Mesendoderm (in vitro differentiated cells): ENCODE measurements at regions not wholly inside any gene's neighbourhood (a gene's known extent, or its start where the extent isn't known, plus 50 kb on each side); places are given as distances from the start of the nearest gene placed in this dataset.
A peak's percentile ranks its signal among the peaks of the same experiment; 100 is the strongest.
"Not testable (repeated sequence)": the region's sequence is repeated elsewhere in the genome, so short reads cannot be mapped to it uniquely, and the experiment has no call there.

Experiments used
- DNase-seq: peaks from one replicate; pipeline ENCODE4 v3.0.0; 2013
- H2AK5ac ChIP-seq: 2 replicates; pipeline ENCODE4 v1.6.1; 2013; ENCODE audit warnings: low read length, inconsistent platforms
- H2BK120ac ChIP-seq: 2 replicates; pipeline ENCODE4 v1.6.1; 2013; ENCODE audit warnings: low read depth, mild to moderate bottlenecking, low read length, moderate library complexity, mixed read lengths
- H2BK15ac ChIP-seq: replicated peaks from 2 replicates; pipeline ENCODE4 v1.6.1; 2013; ENCODE audit warnings: low read depth, mild to moderate bottlenecking, moderate library complexity
- H2BK5ac ChIP-seq: 2 replicates; pipeline ENCODE4 v1.6.1; 2013; ENCODE audit warnings: low read length, inconsistent platforms
- H3K18ac ChIP-seq: 2 replicates; pipeline ENCODE4 v1.6.1; 2013; ENCODE audit warnings: mild to moderate bottlenecking, low read length, mixed read lengths
- H3K23ac ChIP-seq: one replicate; pipeline ENCODE4 v1.6.1; 2013; ENCODE audit warnings: low read length
- H3K27ac ChIP-seq: 2 replicates; pipeline ENCODE4 v1.5.1; 2013; ENCODE audit warnings: low read depth, mild to moderate bottlenecking, inconsistent platforms, low read length, moderate library complexity
- H3K27me3 ChIP-seq: 2 replicates; pipeline ENCODE4 v1.6.1; 2013; ENCODE audit warnings: low read length, control low read depth, mild to moderate bottlenecking, inconsistent platforms; ENCODE audit not compliant: insufficient read depth, poor library complexity
- H3K36me3 ChIP-seq: 2 replicates; pipeline ENCODE4 v1.6.1; 2013; ENCODE audit warnings: low read length, inconsistent platforms; ENCODE audit not compliant: control insufficient read depth, insufficient read depth
- H3K4ac ChIP-seq: one replicate; pipeline ENCODE4 v1.6.1; 2013; ENCODE audit warnings: low read depth, mild to moderate bottlenecking, low read length, moderate library complexity
- H3K4me1 ChIP-seq: 2 replicates; pipeline ENCODE4 v1.6.1; 2013; ENCODE audit warnings: low read depth, low read length, inconsistent platforms; ENCODE audit not compliant: control insufficient read depth
- H3K4me2 ChIP-seq: 2 replicates; pipeline ENCODE4 v1.6.1; 2013; ENCODE audit warnings: low read length
- H3K4me3 ChIP-seq: 2 replicates; pipeline ENCODE4 v1.5.1; 2013; ENCODE audit warnings: mild to moderate bottlenecking, low read length
- H3K56ac ChIP-seq: one replicate; pipeline ENCODE4 v1.6.1; 2013; ENCODE audit warnings: low read length
- H3K79me1 ChIP-seq: 2 replicates; pipeline ENCODE4 v1.6.1; 2013; ENCODE audit warnings: low read length, inconsistent platforms
- H3K79me2 ChIP-seq: 2 replicates; pipeline ENCODE4 v1.6.1; 2013; ENCODE audit warnings: mild to moderate bottlenecking, low read length; ENCODE audit not compliant: control insufficient read depth, insufficient read depth
- H3K9ac ChIP-seq: 2 replicates; pipeline ENCODE4 v1.6.1; 2013; ENCODE audit warnings: low read length, inconsistent platforms
- H4K5ac ChIP-seq: one replicate; pipeline ENCODE4 v1.6.1; 2013; ENCODE audit warnings: low read length
- H4K8ac ChIP-seq: one replicate; pipeline ENCODE4 v1.6.1; 2013; ENCODE audit warnings: low read depth, mild to moderate bottlenecking, control low read depth, low read length, moderate library complexity
- WGBS: extraction: QIAGEN DNeasy Blood & Tissue Kit; methylation state at CpG from one replicate; pipeline ENCODE4 v1.1.7; 2013; ENCODE audit warnings: low lambda C conversion rate, missing lambda C conversion rate; ENCODE audit not compliant: insufficient coverage; ENCODE audit errors: extremely low coverage; 5-methylcytosine and 5-hydroxymethylcytosine counted together

DNA sequence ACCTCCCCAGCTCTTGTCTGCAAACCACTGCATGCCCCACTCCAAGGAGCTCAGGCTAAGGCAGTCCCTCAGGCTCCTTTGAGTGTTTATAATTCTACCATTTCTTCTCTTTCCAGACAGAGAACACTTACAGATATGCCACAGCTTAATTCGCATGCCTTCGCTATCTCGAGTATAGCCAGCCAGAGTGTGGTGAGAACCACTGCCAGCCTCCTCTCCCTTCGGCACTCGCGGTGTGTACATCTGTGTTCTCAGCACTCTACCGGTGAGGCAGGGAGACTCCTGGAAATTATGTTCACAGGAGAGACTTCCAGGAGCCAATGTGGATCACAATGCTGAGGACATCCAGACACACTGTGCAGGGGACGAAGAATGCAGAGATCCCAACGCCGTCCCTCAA is 143.7 kb upstream of the IRX1 start:
- Histone ChIP-seq H3K79me1 (no peaks in the 10 kb centered on the region), H2BK120ac (no peak overlapping the region), H3K4me2 (no peak overlapping the region), H3K4me1 (no peaks in the 10 kb centered on the region), H2AK5ac (no peak overlapping the region), H3K27me3 (no peaks in the 10 kb centered on the region), H2BK5ac (no peak overlapping the region), H3K4ac (no peak overlapping the region), H4K5ac (no peak overlapping the region), H3K56ac (no peak overlapping the region), H3K27ac (no peak overlapping the region), H3K23ac (no peak overlapping the region), H3K18ac (no peak overlapping the region), H4K8ac (no peak overlapping the region), H3K9ac (no peak overlapping the region), H3K4me3 (no peak overlapping the region), H3K36me3 (no peaks in the 10 kb centered on the region), H3K79me2 (no peaks in the 10 kb centered on the region), H2BK15ac (no peak overlapping the region)
- DNase-seq, result no peak
- WGBS, result no CpG with 5 or more reads among the region's 10 CpGs

DNA sequence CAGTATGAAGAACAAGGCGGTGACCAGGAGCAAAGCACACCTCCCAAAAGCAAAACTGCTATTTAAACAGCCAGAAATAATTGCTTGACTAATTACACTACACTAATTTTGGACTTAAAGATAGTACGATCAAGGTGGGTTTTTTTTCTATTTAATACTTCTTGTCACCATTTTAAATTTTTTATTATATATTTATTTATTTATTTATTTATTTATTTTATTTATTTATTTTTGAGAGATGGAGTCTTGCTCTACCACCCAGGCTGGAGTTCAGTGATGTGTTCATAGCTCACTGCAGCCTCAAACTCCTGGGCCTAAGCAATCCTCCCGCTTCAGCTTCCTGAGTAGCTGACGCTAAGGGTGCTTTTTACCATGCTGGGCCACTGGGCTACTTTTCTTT is 146.2 kb upstream of the IRX1 start:
- Histone ChIP-seq H2BK120ac (no peak overlapping the region), H3K4me2 (no peak overlapping the region), H4K8ac (no peak overlapping the region), H2BK5ac (no peak overlapping the region), H2BK15ac (no peak overlapping the region), H3K4me1 (no peaks in the 10 kb centered on the region), H3K4ac (no peak overlapping the region), H3K4me3 (no peak overlapping the region), H3K56ac (no peak overlapping the region), H3K27ac (no peak overlapping the region), H4K5ac (no peak overlapping the region), H3K27me3 (no peaks in the 10 kb centered on the region), H3K18ac (no peak overlapping the region), H3K36me3 (no peaks in the 10 kb centered on the region), H3K23ac (no peak overlapping the region), H3K79me2 (no peaks in the 10 kb centered on the region), H2AK5ac (no peak overlapping the region), H3K9ac (no peak overlapping the region), H3K79me1 (no peaks in the 10 kb centered on the region)
- no CpG with 5 or more reads among the region's 4 CpGs for WGBS
- DNase-seq, result no peak

DNA sequence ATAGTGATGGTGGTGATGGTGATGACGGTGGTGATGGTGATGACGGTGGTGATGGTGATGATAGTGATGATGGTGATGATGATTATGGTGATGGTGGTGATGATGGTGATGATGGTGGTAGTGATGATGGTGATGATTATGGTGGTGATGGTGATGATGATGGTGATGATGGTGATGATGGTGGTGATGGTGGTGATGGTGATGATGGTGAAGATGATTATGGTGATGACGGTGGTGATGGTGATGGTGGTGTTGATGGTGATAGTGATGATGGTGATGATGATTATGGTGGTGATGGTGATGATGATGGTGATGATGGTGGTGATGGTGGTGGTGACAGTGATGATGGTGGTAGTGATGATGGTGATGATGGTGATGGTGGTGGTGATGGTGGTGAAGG is 149.2 kb upstream of the IRX1 start:
- H3K4ac ChIP-seq, result no peak overlapping the region
- no peaks in the 10 kb centered on the region for H3K4me1 ChIP-seq
- WGBS, result no CpG with 5 or more reads among the region's 3 CpGs
- H2BK15ac ChIP-seq, result no peak overlapping the region
- DNase-seq, result no peak
- H3K23ac ChIP-seq, result no peak overlapping the region
- no peak overlapping the region for H3K18ac ChIP-seq
- no peak overlapping the region for H3K9ac ChIP-seq
- H4K8ac ChIP-seq, result no peak overlapping the region
- H3K79me2 ChIP-seq, result no peaks in the 10 kb centered on the region
- no peak overlapping the region for H3K4me3 ChIP-seq
- no peak overlapping the region for H4K5ac ChIP-seq
- no peak overlapping the region for H2BK120ac ChIP-seq
- no peaks in the 10 kb centered on the region for H3K27me3 ChIP-seq
- H3K36me3 ChIP-seq, result no peaks in the 10 kb centered on the region
- H2BK5ac ChIP-seq, result no peak overlapping the region
- no peak overlapping the region for H3K56ac ChIP-seq
- no peak overlapping the region for H2AK5ac ChIP-seq
- no peak overlapping the region for H3K4me2 ChIP-seq
- no peak overlapping the region for H3K27ac ChIP-seq
- no peaks in the 10 kb centered on the region for H3K79me1 ChIP-seq

GRCh38 chr5:3445517-3445916 is 150.1 kb upstream of the IRX1 start:
- H3K36me3 ChIP-seq, H3K4me1 ChIP-seq, H3K9ac ChIP-seq, H4K5ac ChIP-seq, H3K18ac ChIP-seq, H3K27ac ChIP-seq, H4K8ac ChIP-seq, H3K4me2 ChIP-seq, H2BK15ac ChIP-seq, H3K27me3 ChIP-seq, H2BK5ac ChIP-seq, H3K23ac ChIP-seq, H2AK5ac ChIP-seq, H3K4ac ChIP-seq, H2BK120ac ChIP-seq, H3K79me1 ChIP-seq, H3K4me3 ChIP-seq, DNase-seq, H3K79me2 ChIP-seq, H3K56ac ChIP-seq: not testable (repeated sequence)

- no peak for DNase-seq
Measured at GRCh38 chr5:3432135-3432534, 163.5 kb upstream of the IRX1 start.

GRCh38 chr5:3430691-3431090 is 164.9 kb upstream of the IRX1 start:
- no peak overlapping the region for H3K56ac ChIP-seq
- H3K4me2 ChIP-seq, result no peak overlapping the region
- no peaks in the 10 kb centered on the region for H3K4me1 ChIP-seq
- WGBS, result no CpG with 5 or more reads among the region's 5 CpGs
- no peak overlapping the region for H2AK5ac ChIP-seq
- H2BK120ac ChIP-seq, result no peak overlapping the region
- DNase-seq, result peak; percentile 29
- H3K23ac ChIP-seq, result no peak overlapping the region
- H3K4ac ChIP-seq, result no peak overlapping the region
- no peak overlapping the region for H4K5ac ChIP-seq
- no peak overlapping the region for H4K8ac ChIP-seq
- H3K79me1 ChIP-seq, result no peaks in the 10 kb centered on the region
- no peaks in the 10 kb centered on the region for H3K27me3 ChIP-seq
- no peak overlapping the region for H3K4me3 ChIP-seq
- no peak overlapping the region for H3K27ac ChIP-seq
- no peaks in the 10 kb centered on the region for H3K79me2 ChIP-seq
- no peak overlapping the region for H3K9ac ChIP-seq
- no peaks in the 10 kb centered on the region for H3K36me3 ChIP-seq
- H2BK5ac ChIP-seq, result no peak overlapping the region
- no peak overlapping the region for H2BK15ac ChIP-seq
- H3K18ac ChIP-seq, result no peak overlapping the region

More at GRCh38 chr5:3432135-3432534, 163.5 kb upstream of the IRX1 start:
- Histone ChIP-seq H3K79me1 (no peaks in the 10 kb centered on the region), H3K4me3 (no peak overlapping the region), H4K5ac (no peak overlapping the region), H3K36me3 (no peaks in the 10 kb centered on the region), H2BK15ac (no peak overlapping the region), H3K4me2 (no peak overlapping the region), H2AK5ac (no peak overlapping the region), H3K4me1 (no peaks in the 10 kb centered on the region), H3K23ac (no peak overlapping the region), H3K27me3 (no peaks in the 10 kb centered on the region), H4K8ac (no peak overlapping the region), H3K27ac (no peak overlapping the region), H2BK5ac (no peak overlapping the region), H2BK120ac (no peak overlapping the region), H3K9ac (no peak overlapping the region), H3K4ac (no peak overlapping the region), H3K56ac (no peak overlapping the region), H3K79me2 (no peaks in the 10 kb centered on the region), H3K18ac (no peak overlapping the region)
- no CpG with 5 or more reads among the region's 4 CpGs for WGBS
